OCI-LY1 (cell line): ENCODE measurements at regions not wholly inside any gene's neighbourhood (a gene's known extent, or its start where the extent isn't known, plus 50 kb on each side); places are given as distances from the start of the nearest gene placed in this dataset.

ENCODE experiments used
- CTCF ChIP-seq: fragments of 200-600 bp; sonication (generic), shearing (Covaris generic); IDR thresholded peaks from 2 replicates; pipeline ENCODE4 v1.5.1; 2017; ENCODE audit warnings: mild to moderate bottlenecking, antibody characterized with exemption, low read length, moderate library complexity, mixed read lengths
- EZH2 ChIP-seq: fragments of 200-600 bp; sonication (generic), shearing (Covaris generic); IDR thresholded peaks from 2 replicates; pipeline ENCODE4 v1.8.0; 2017; ENCODE audit warnings: borderline replicate concordance, mixed run types, mild to moderate bottlenecking, antibody characterized with exemption, low read length, moderate library complexity, mixed read lengths

- TF ChIP-seq CTCF, result no peak
- TF ChIP-seq EZH2, result no peak
Measured at GRCh38 chr10:84818961-84819360, 490.6 kb downstream of the CCSER2 start.
